ENCODE measurements at regions not wholly inside any gene's neighbourhood (a gene's known extent, or its start where the extent isn't known, plus 50 kb on each side); places are given as distances from the start of the nearest gene placed in this dataset.

DNA sequence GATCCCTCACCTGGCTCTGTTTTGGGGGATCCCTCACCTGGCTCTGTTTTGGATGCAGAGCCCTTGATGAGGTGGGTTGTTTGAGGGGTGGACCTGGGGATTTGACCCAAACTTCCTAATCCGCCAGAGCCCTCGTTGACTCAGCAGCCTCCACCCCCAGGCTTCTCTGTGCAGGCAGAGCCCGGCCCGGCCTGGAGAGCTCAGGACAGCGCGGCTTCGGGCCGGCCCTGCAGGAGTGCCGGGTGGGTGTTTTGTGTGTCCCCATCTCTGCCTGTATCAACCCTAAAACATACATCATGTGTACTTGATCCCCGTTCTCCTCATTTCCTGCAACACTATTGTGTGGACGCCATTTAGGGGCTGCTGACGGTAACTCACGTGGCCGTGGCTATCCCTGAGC lies 124.2 kb downstream of the SIK1 start:
- DNase-seq (ENCODE audit: low read depth), result no peak

DNA sequence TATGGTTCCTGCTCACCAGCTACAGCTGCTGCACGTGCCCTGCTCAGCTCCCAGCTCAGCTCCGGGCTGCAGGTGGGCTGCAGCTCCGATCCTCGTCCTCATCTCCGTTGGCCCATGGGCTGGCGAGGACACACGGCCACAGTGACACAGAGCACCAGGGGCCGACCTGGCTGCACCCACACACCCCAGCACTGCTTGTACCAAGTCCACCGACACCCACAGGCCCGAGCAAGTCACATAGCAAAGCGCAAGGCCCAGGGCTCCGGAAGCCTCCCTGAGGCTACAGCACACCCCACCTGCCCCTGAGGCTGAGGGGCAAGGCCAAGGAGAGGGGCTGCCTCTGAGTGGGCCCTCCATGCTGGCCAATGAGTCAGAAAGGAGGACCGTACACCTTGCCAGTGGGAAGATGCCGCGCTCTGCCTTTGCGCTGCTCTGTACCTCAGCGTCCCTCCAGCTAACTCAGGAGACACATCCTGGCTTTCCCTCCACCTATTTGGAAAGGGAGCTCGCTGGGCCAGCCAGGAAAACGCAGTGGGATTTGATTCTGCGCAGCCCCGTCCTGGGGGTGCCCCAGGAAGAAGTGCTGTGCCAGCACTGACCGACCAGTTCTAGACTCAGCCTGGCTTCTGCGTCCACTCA lies 124.8 kb downstream of the SIK1 start:
- no peak for DNase-seq (ENCODE audit: low read depth)

DNA sequence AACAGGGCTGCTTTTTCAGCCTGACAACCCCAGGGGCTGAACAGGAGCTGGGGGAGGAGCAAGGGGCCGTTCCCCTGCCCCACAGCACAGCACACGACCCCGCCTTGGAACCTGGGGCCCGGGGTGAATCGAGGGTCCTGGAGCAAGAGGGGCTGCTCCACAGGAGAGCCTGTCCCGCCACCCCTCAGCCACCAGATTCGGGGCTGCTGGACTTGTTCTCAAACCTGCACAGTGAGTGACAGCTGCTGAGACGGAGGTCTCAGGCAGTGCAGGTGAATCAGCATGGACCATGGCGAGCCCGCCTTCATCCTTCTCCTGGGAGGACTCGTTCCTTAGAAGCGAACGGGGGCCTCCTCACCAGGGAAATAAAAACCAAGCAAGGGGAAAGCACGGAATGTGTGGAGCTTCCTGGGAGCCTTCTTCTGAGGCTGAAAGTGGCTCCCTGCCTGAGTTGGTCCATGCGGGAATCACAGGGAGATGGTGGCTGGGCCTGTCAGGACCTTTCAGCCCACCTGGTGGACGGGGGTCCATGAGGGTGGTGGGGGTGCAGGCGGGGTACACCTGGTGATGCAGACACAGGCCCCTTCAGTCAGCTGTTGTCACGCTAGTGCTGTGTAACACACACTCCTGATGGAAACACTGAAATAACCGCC lies 125.4 kb downstream of the SIK1 start:
- DNase-seq (ENCODE audit: low read depth), result no peak

DNA sequence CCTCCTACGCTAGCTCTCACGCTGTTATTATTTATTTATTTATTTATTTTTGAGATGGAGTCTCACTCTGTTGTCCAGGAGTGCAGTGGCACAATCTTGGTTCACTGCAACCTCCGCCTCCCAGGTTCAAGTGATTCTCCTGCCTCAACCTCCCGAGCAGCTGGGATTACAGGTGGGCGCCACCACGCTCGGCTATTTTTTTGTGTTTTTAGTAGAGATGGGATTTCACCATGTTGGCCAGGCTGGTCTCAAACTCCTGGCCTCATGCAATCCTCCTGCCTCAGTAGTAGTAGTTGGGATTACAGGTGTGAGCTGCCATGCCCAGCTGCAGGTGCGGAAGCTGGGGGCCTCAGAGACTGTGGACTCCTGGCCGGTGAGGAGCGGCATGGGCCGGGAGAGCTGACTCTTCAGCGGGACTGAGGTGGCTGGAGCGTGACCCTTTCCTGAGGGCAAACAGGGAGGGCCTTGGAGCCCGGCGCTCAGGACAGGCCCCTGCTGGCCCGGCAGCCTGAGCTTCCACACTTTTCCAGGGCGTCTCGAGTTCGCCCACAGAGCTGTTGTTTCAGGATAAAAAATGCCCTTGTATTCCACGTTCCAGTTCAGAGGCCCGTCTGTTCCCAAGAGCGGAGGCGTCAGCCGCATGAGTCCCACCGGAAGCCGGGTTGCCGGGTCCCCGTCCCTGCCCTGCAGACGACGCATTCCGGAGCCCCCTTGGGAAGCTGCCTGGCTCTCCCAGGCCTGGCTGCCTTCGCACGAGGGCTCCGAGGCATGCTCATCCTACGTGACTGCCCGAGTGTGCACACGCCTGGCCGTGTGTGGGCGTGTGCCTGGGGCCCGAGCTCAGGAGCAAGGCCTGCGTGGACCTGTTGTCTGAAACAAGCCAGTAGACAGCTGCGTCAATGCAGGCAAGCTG lies 126.2 kb downstream of the SIK1 start:
- no peak for DNase-seq (ENCODE audit: low read depth)

DNA sequence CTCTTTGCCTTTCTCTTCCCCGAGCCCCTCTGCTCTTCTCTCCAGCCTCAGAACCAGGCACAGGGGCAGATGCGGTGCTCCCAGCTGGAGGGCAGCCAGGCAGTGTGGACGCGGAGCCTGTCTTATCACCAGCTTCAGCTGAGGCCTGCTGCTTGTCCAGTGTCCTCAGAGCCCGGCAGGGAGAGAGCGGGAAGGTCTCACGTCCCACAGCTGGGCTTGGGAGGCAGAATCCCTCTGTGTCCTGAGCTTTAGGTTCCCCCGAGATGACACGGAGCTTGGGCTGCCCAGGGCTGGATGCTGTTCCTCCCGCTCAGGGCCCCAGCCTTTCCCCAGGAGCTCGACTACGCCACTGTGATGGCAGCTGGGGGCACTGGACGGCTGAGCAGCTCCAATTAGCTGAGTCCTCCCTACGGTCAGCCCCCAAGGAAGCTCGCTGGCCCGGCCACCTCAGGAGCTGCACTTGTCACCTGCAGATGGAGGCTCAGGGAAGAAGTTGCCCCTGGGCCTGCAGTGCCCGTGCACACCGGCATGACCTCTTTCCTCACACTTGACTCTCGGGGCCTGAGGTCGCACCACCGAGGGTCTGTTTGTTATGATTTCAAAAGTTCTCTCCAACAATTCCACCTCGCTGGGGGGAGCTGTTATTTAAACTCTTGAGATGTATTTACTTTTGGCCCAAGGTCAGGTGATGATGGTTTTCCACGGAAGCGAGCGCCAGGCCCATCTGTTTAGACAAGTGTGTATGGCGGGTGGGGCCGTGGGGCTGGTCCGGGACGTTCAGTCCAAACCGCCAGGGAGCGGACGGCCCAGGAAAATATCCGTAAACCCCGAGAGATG lies 127.3 kb downstream of the SIK1 start:
- no peak for DNase-seq (ENCODE audit: low read depth)

DNA sequence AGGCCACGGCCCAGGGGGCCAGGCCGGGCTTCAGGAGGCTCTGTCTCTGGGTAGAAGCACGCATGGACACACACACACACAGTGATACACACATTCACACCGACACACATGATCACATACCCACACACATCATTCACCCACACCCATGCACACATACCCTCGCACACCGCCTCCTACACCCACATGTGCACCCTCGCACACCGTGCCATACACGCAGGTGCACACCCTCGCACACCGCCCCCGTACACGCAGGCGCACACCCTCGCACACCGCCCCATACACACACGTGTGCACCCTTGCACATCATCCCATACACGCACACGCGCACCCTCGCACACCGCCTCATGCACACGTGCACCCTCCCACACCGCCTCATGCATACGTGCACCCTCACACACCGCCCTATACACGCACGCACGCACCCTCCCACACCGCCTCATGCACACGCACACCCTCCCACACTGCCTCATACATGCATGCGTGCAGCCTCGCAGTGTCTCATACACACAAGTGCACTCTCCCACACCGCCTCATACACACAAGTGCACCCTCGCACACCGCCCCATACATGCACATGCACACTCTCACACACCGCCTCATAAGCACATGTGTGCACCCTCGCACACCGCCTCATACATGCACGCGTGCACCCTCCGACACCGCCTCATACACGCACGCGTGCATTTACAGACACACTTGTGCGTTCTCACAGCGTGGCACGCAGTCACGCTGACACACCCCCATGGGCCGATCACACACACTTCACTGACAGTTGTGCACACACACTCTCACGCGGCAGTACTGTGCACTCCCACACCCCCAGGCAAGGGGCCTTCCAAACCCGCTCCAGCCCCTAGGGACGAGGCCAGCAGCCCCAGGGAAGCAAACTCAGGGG lies 128.1 kb downstream of the SIK1 start:
- DNase-seq (ENCODE audit: low read depth), result no peak

DNA sequence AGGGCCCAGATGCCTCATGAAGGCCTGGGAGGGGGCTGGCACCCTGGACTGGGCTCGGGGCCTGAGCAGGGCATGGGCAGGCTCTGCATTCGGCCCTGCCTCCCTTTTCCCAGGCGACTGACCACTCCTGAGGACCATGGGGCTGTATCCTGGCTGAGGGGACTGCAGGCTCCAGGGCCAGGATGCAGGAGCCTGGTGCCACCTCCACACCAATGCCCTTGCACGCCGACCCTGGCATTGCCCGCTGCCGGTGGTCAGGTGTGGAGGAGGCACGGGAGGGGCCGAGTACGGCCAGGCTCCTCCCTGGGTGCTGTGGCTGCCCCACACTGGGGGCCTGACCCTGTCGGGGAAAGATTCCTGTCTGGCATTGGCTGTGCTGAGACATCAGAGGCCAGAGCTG lies 128.9 kb downstream of the SIK1 start:
- DNase-seq (ENCODE audit: low read depth), result no peak

DNA sequence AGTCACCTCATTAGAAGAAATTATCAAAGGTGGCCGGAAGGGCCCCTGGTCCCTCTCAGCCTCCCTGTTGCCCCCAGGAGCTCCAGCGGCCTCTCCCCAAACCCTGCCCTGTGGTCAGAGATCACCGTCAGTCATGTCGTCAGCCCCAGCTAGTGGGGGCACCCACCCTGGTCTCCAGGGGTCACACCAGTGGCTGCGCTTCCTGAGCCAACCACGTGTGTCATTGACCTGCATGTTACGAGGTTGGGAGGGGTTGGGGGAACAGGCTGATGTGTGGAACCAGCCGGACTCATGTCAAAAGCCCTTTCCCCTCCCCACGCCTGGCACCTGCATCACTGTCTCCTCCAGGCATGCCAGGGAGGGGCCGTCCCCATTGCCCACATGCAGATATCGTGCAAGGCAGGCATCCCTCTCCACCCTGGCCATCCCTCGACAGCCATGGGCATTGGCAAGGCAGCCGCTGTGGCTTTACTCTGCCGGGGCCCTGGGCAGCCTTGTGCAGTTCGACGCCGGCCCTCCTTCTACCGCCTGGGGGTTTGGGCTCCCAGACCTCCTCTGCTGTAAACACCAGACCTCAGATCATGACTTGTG lies 128.7 kb downstream of the CRYAA start:
- no peak for DNase-seq (ENCODE audit: low read depth)

DNA sequence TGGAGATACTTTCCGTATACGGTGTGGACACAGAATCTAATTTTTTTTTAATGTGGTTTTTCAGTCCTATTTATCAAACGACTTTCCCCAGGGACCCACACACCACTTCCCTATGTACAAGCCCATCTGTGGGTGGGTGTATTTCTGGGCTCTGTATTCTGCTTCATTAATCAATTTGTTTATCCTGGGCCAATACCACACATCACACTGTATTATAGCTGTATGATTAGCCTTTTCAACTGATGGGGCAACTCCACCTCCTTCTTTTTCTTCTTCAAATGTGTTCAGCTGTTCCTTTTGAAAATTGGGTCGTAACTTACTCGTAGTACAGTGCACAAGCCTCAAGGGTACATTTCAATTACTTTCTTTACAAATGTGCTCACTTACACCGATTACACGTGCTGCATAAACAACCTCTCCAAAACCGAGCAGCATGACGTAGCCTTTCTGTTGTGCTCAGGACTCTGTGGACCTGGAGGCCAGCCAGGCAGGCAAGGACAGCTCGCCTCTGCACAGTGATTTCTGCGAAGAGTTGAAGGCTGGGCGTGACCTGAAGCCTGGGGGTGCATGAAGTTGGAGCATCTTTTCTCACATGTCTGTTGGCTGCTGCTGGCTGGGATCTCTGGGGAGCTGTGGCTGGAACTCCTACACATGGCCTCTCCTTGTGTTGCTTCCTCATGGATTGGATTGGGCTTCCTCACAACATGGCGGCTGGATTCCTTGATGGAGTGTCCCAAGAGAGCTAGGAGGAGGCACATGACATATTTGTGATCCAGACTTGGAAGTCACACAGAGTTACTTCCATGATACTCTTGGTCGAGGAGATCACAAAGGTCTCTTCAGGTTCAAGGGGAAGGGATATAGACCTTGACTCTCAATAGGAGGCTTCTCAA lies 126.5 kb downstream of the CRYAA start:
- DNase-seq (ENCODE audit: low read depth), result no peak

DNA sequence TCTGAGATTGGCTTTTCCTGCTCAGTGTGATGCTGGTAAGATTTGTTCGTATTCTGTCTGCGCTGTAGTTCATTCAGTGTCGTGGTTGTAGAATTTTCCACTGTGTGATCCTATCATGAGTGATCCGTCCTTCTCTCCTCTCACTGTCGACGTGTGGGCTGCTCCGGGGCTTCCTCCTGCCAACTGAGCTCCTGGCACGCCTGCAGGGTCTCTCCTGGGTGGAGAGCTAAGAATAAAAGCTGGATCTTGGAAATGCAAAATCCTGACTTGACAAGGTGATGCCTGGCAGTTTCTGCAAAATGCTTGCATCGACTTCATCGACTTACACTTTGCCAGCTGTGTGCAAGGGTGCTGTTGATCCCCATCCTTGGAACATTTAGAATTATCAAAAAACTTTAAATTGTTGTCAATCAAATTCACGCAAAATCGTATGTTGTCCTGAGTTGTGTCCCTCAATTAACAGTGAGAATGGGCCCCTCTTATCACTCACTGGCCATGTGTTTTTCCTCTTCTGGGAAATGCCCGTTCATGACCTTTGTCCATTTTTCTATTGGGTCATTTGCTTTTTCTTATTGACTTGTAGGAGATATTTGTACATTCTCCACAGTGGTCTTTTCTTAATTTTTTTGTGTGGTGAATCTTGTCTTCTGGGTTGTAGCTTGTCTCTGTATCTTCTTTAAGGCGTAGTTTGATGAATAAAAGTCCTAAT lies 125.5 kb downstream of the CRYAA start:
- no peak for DNase-seq (ENCODE audit: low read depth)

DNA sequence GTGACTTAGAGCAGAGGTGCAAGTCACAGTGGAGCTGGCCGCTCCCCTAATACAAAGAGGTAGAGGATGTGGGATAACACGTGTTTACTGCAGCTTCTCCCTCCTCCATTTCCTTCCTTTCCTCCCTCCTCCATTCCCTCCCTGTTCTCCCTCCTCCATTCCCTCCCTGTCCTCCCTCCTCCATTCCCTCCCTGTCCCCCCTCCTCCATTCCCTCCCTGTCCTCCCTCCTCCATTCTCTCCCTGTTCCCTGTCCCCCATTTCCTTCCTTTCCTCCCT lies 124.0 kb downstream of the CRYAA start:
- no peak for DNase-seq (ENCODE audit: low read depth)

DNA sequence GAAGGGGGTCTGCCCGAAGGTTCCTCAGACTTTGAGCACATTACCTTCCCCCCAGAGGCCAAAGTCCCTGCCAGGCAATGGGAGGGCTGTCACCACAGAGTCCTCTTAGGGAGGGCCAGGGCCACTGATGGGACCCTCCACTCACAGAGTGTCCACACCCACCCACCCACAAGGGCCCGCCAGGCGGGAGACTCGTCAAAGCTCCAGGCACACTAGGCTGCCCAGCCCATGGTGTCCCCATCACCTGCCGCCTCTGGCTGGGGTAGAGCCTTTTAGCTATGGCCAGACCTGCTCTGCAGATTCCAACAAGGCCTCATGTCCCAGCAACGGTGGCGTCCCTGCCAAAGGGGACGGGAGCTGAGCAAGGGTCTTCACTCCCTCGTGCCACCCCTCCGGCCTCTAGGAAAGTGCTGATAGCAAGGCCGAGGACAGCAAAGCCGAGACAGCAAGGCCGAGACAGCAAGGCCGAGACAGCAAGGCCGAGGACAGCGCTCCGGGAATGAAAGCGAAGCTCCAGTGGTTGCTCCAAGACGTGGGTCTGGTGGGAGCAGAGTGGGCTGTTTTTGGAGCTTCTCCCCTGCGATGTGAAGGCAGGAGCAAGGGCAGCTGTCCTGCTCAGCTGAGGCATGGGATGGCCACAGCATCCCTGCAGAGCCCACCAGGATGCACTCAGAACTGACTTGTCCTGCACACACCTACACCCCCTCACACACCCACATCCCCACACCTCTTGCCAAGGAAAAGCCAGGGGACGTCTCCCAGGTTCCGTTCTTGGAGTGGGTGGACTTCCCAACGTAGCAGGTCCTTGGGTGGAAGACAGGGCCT lies 123.4 kb downstream of the CRYAA start:
- DNase-seq (ENCODE audit: low read depth), result no peak

DNA sequence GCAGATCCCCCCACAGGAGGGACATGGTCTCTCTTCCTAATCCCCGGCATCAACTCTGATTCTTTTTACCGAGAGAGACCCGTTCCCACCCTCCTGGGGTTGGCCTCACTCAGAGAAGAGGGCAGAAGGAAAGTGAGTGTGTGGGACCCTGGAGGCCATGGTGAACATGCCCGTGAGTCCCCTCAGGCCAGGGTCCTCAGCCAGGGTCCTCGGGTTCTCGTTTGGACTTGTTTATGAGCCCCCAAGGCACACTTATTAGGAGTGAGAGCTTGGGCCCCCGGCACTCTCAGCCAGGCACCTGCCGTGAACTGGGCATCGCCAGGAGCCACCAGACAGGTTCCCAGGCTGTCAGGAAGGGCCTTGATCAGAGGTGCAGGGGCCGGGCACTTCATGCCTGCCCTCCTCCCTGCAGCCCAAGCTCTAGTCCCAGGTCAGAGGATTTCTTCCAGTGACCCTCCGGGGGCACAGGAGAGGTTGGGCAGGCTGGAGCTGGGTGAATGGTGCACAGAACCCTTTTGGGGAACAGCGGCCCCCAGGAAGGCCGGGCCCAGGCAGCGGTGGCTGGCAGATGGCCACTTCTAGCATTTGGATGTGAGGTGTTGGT lies 122.6 kb downstream of the CRYAA start:
- DNase-seq (ENCODE audit: low read depth), result no peak

DNA sequence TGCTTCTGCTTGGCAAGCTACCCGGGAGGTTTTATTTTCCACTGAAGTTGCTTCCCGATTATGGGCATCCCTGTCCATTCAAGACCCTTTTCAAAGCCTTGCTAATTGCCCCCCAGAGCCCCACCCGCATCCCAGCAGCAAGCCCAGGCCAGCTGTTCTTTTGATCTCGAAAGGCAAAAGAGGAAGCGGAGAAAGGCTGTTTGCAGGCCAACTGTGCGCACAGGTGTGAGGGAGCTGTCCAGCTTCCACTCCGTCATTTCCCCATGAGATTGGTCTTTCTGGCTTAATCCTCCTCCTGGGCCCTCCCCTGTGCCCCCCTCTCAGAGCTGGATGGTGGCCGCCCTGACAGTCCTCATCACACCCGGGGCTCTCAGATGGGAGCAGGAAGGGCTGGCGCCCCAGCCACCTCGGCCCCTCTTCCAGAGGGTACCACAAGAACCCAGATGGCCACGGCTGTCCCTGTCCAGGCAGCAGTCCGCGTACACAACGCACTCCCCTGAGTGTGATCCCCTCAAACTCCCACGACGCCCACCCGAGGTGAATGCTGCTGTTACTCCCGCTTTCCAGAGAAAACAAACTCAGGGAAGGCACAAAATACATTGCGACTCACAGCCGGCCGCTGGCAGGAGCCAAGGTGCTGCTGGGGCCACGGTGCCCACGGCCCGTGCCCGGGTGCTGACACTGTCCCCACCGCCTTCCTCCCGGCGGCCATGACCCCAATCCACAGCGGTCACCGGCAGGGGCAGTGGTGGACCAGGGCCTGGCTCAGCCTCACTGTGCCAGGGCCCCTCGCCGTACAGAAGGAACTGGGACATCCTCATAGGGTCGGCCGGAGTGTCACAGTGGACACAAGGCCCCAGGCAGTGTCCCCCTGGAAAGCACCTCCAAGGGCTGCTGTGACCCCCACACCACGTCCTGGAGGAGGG lies 121.9 kb downstream of the CRYAA start:
- no peak for DNase-seq (ENCODE audit: low read depth)

DNA sequence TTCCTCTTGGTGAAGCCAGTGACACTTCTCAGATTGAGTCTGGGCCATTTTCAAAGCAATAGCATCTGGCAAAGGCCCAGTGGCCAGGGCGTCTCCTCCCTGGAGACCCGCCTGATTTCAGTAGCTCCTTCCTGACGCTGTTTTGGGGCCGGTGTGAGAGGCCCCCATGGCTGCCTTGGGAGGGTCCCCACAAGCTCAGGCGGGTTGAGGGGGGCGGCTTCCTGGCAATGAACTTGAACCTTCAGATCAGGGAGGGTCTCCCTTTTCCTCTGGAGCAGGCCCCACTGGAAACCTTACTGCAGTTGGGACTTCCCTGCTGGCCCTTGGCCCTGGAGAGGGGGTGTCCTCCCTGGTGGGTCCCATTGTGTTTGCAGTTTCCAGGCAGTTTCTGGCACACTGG lies 121.2 kb downstream of the CRYAA start:
- no peak for DNase-seq (ENCODE audit: low read depth)

DNA sequence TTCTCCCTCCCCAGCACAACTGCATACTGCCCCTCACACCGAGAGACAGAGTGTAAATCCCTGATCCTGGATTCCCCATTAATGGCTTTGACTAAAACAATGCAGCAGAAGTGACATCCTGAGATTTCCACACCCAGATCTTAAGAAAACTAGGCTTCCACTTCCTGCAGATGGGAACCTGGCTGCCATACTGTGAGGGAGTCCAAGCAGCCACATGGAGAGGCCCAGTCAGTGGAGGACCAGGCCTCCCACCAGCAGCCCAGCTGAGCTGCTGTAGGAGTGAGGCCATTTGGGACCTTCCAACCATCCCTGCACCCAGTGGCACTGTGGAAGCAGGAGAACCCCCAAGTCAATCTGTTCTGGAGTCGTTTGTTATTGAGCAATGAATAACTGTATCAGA lies 120.6 kb downstream of the CRYAA start:
- DNase-seq (ENCODE audit: low read depth), result no peak

All from ELR (cell line).